Activated CD8-positive, alpha-beta memory T cell treated with anti-CD3 and anti-CD28 coated beads for 4 hours (primary cell): ENCODE measurements at regions not wholly inside any gene's neighbourhood (a gene's known extent, or its start where the extent isn't known, plus 50 kb on each side); places are given as distances from the start of the nearest gene placed in this dataset.

Experiments
- DNase-seq, 2 donors: peaks; one replicate each; pipeline ENCODE4 v3.0.0-alpha.2; 2020; ENCODE audit warnings: low read depth in 2 of 2

GRCh38 chr3:14286887-14287500, 108.4 kb downstream of the LSM3 start:
- no peak for DNase-seq

- DNase-seq = no peak
Measured at GRCh38 chr3:14288177-14288788, 109.7 kb downstream of the LSM3 start.

GRCh38 chr3:14288833-14289451, 110.3 kb downstream of the LSM3 start:
- no peak for DNase-seq

- no peak for DNase-seq
Measured at GRCh38 chr3:14289590-14290461, 111.2 kb downstream of the LSM3 start.

GRCh38 chr3:14290631-14291385, 111.6 kb upstream of the SLC6A6 start:
- no peak for DNase-seq

- no peak for DNase-seq
Measured at GRCh38 chr3:14295037-14295436, 107.4 kb upstream of the SLC6A6 start.

- no peak for DNase-seq
Measured at GRCh38 chr3:14295801-14296200, 106.6 kb upstream of the SLC6A6 start.

- DNase-seq = no peak
Measured at GRCh38 chr3:14297305-14297704, 105.1 kb upstream of the SLC6A6 start.

- DNase-seq = no peak
Measured at GRCh38 chr3:14297784-14298236, 104.6 kb upstream of the SLC6A6 start.

- DNase-seq = no peak
Measured at GRCh38 chr3:14298442-14298841, 104.0 kb upstream of the SLC6A6 start.

GRCh38 chr3:14298991-14299555, 103.3 kb upstream of the SLC6A6 start:
- DNase-seq = no peak

- DNase-seq = no peak
Measured at GRCh38 chr3:14299767-14300166, 102.6 kb upstream of the SLC6A6 start.

GRCh38 chr3:14300721-14301399, 101.5 kb upstream of the SLC6A6 start:
- DNase-seq = no peak

- no peak for DNase-seq
Measured at GRCh38 chr3:14301558-14301957, 100.8 kb upstream of the SLC6A6 start.

- DNase-seq = no peak
Measured at GRCh38 chr3:14303336-14304100, 98.9 kb upstream of the SLC6A6 start.

GRCh38 chr3:14304101-14305045, 98.0 kb upstream of the SLC6A6 start:
- DNase-seq = no peak

GRCh38 chr3:14305324-14305723, 97.1 kb upstream of the SLC6A6 start:
- no peak for DNase-seq

- no peak for DNase-seq
Measured at GRCh38 chr3:14306142-14306541, 96.3 kb upstream of the SLC6A6 start.
